MM.1S (cell line): ENCODE measurements at regions not wholly inside any gene's neighbourhood (a gene's known extent, or its start where the extent isn't known, plus 50 kb on each side); places are given as distances from the start of the nearest gene placed in this dataset.

Source experiments
- EZH2 ChIP-seq: fragments of 300-600 bp; sonication (generic); optimal IDR thresholded peaks from 2 replicates; pipeline ENCODE3; 2017; ENCODE audit warnings: low read depth, mild to moderate bottlenecking, antibody characterized with exemption, low read length, mixed read lengths
- TF ChIP-seq, protein P1 (sequence below): fragments of 300-600 bp; sonication (generic); IDR thresholded peaks from 2 replicates; pipeline ENCODE4 v1.5.1; 2016; ENCODE audit warnings: antibody characterized with exemption, low read length, mixed read lengths

GRCh38 chr7:51797371-51797770, 480.8 kb upstream of the COBL start:
- TF ChIP-seq, protein P1, sequence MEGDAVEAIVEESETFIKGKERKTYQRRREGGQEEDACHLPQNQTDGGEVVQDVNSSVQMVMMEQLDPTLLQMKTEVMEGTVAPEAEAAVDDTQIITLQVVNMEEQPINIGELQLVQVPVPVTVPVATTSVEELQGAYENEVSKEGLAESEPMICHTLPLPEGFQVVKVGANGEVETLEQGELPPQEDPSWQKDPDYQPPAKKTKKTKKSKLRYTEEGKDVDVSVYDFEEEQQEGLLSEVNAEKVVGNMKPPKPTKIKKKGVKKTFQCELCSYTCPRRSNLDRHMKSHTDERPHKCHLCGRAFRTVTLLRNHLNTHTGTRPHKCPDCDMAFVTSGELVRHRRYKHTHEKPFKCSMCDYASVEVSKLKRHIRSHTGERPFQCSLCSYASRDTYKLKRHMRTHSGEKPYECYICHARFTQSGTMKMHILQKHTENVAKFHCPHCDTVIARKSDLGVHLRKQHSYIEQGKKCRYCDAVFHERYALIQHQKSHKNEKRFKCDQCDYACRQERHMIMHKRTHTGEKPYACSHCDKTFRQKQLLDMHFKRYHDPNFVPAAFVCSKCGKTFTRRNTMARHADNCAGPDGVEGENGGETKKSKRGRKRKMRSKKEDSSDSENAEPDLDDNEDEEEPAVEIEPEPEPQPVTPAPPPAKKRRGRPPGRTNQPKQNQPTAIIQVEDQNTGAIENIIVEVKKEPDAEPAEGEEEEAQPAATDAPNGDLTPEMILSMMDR = no peak
- no peak for TF ChIP-seq EZH2
